ENCODE measurements at regions not wholly inside any gene's neighbourhood (a gene's known extent, or its start where the extent isn't known, plus 50 kb on each side); places are given as distances from the start of the nearest gene placed in this dataset.

DNA sequence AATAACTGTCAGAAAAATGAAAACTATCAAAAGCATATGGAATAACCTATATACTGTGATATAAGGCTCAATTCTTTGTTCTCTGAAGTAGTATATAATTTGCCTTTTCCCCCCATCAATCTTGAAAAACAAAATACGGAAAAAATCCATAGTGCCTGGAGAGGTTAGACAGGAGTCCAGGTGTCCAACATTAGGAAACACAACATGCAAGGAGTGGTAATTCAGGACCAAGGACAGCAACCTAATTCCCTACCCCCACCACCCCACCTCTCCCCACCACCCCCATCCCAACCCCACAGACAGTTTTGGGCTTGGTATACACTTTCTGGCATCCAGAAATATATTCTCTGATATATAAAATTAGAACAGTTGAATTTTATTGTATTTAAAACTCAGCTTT, 55.1 kb upstream of the SLC25A26 start:
- no peak overlapping the region for H3K4me3 ChIP-seq (ENCODE audit: control insufficient read depth, low read depth, low read length)
- TF ChIP-seq, protein P1, sequence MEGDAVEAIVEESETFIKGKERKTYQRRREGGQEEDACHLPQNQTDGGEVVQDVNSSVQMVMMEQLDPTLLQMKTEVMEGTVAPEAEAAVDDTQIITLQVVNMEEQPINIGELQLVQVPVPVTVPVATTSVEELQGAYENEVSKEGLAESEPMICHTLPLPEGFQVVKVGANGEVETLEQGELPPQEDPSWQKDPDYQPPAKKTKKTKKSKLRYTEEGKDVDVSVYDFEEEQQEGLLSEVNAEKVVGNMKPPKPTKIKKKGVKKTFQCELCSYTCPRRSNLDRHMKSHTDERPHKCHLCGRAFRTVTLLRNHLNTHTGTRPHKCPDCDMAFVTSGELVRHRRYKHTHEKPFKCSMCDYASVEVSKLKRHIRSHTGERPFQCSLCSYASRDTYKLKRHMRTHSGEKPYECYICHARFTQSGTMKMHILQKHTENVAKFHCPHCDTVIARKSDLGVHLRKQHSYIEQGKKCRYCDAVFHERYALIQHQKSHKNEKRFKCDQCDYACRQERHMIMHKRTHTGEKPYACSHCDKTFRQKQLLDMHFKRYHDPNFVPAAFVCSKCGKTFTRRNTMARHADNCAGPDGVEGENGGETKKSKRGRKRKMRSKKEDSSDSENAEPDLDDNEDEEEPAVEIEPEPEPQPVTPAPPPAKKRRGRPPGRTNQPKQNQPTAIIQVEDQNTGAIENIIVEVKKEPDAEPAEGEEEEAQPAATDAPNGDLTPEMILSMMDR (conservative IDR thresholded peaks at IDR 0.05; ENCODE audit: control insufficient read depth, insufficient read depth, low read depth, low read length): no peak
- DNase-seq (ENCODE audit: low read depth): no peak

DNA sequence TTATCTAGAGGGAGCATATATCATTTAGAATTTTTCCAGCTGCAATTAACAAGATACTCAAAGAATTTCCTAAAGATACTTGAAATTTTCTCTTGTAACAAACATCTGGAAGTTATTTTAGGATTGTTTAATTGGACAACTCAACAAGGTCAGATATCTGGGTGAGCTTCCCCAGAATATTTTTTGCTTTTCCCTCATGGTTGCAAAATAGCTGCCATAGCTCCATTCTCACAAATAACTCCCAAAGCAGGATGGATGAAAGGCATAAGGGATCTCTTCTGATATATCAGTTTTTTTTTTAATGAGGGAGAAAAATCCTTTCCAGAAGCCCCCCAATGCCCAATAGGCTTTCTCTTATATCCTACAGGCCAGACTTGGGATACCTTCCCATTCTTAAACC, 56.6 kb upstream of the SLC25A26 start:
- no peak for DNase-seq (ENCODE audit: low read depth)
- TF ChIP-seq, protein P1 (conservative IDR thresholded peaks at IDR 0.05; ENCODE audit: control insufficient read depth, insufficient read depth, low read depth, low read length): no peak
- no peak overlapping the region for H3K4me3 ChIP-seq (ENCODE audit: control insufficient read depth, low read depth, low read length)

DNA sequence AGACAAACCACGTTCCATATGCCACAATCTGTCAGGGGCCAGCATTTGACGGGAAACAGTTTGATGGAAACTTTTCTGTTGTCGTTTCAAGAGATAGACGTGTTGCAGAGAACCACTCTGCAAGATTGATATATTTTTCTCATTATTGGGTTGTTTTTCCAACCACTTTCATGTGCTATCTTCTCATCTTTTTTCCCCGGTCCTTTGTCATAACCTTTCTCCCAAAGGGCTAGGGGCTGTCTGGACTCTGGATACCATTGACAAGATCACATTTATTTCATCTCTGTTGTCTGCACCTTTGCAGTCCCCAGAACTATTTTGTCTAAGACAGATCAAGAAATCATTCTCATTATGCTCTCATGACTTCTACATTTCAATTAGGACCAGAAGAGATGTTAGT, 57.6 kb upstream of the SLC25A26 start:
- no peak for DNase-seq (ENCODE audit: low read depth)
- H3K4me3 ChIP-seq (ENCODE audit: control insufficient read depth, low read depth, low read length): no peak overlapping the region

DNA sequence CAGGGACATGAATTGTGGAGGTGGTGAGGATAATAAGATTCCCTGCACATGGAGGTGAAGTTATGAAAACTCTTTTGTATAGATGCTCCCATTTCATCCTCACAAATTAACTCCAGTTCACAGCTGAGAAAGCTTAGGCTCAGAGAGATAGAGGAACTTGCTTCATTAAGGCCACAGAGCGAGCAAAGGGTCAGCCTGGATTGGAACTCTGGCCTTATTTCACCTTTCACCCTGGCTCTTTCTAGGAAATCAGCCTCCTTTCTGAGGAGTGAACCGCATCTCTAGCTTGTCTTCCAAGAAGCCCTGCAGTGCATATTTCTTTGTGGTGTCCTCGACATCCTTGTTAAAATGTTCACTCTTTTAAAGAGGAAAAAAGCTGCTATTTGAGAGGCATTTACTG, 58.0 kb upstream of the SLC25A26 start:
- TF ChIP-seq, protein P1 (conservative IDR thresholded peaks at IDR 0.05; ENCODE audit: control insufficient read depth, insufficient read depth, low read depth, low read length): no peak
- no peak overlapping the region for H3K4me3 ChIP-seq (ENCODE audit: control insufficient read depth, low read depth, low read length)
- DNase-seq (ENCODE audit: low read depth): no peak

More for the DNA sequence above, 57.6 kb upstream of the SLC25A26 start:
- TF ChIP-seq, protein P1 (conservative IDR thresholded peaks at IDR 0.05; ENCODE audit: control insufficient read depth, insufficient read depth, low read depth, low read length): no peak

DNA sequence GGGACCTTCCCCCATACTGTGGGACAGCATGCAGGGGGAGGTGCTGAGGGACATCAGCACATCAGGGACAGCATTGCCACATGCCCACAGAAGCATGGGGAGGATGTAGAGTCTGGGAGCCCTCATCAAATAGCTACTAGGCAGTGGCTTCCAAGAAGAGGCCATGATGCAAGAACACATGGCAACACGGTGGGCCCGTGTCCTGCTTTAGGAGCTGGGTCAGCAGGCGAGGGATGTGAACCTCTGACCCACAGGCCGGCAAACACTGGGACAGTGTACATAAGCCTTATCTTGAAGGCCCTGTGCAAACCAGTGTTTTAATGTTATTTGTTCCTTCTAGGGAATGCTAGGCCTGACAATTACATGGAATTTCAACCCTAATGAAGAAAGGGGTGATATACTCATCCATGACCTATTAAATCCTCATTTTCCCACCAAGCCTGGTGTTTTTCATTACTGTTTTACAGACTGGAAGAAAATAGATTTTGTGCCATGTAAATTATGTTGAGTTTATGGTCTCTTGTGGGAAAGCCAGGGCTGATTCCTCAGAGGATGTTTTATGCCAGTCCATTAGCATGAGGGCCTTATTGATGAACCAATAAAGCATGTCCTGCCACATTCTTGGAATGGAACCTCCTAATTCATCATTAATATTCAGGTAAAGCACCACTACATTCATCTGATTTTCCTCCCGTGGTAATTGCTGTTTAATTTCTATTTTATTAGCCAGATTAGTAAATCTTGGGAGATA, 61.7 kb upstream of the SLC25A26 start:
- H3K4me3 ChIP-seq (ENCODE audit: control insufficient read depth, low read depth, low read length): no peak overlapping the region
- no peak for DNase-seq (ENCODE audit: low read depth)
- TF ChIP-seq, protein P1 (conservative IDR thresholded peaks at IDR 0.05; ENCODE audit: control insufficient read depth, insufficient read depth, low read depth, low read length): no peak

DNA sequence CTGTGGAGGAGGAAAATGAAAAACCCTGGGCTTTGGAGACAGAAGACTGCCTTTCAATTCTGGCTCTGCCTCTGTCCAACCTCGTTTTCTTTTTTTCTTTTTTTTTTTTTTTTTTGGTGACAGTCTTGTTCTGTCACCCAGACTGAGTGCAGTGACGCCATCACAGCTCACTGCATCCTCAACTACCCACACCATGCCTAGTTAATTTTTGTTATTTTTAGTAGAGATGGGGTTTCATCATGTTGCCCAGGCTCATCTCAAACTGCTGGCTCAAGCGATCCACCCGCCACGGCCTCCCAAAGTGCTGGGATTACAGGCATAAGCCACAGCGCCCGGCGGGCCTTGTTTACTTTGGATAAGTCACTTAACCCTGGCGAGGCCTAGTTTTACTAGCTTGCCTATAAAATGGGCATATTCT, 66.3 kb upstream of the SLC25A26 start:
- TF ChIP-seq, protein P1 (conservative IDR thresholded peaks at IDR 0.05; ENCODE audit: control insufficient read depth, insufficient read depth, low read depth, low read length): no peak
- no peak for DNase-seq (ENCODE audit: low read depth)
- peak overlapping the region; percentile 1 for H3K4me3 ChIP-seq (ENCODE audit: control insufficient read depth, low read depth, low read length)

Data from fibroblast of mammary gland (primary cell).